ENCODE measurements at regions not wholly inside any gene's neighbourhood (a gene's known extent, or its start where the extent isn't known, plus 50 kb on each side); places are given as distances from the start of the nearest gene placed in this dataset.

DNA sequence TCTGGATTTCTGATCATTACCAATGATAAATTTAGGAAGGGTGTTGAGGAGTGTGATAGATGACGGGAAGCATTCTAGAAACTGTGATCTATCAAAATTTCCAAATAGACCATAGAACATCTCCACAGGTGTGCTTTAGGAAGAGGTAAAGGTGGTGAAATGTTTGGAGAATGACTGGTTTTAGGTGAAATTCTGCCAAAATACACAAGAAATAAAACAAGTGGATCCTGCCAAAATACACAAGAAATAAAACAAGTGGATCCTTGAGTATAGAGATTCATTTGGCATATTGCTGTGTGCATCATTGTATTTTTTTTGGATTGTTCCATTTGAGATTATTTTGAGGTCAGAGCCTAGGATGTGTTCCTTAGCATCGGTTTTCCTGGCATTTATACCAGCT lies 88.3 kb upstream of the CTNND2 start:
- DNase-seq (ENCODE audit: extremely low read depth, low read depth), result no peak
- H3K4me3 ChIP-seq (replicated peaks; ENCODE audit: low read depth, low read length), result no peak overlapping the region
- TF ChIP-seq, protein P1, sequence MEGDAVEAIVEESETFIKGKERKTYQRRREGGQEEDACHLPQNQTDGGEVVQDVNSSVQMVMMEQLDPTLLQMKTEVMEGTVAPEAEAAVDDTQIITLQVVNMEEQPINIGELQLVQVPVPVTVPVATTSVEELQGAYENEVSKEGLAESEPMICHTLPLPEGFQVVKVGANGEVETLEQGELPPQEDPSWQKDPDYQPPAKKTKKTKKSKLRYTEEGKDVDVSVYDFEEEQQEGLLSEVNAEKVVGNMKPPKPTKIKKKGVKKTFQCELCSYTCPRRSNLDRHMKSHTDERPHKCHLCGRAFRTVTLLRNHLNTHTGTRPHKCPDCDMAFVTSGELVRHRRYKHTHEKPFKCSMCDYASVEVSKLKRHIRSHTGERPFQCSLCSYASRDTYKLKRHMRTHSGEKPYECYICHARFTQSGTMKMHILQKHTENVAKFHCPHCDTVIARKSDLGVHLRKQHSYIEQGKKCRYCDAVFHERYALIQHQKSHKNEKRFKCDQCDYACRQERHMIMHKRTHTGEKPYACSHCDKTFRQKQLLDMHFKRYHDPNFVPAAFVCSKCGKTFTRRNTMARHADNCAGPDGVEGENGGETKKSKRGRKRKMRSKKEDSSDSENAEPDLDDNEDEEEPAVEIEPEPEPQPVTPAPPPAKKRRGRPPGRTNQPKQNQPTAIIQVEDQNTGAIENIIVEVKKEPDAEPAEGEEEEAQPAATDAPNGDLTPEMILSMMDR (IDR thresholded peaks at IDR 0.05; ENCODE audit: low read depth, low read length, missing control alignments), result no peak

DNA sequence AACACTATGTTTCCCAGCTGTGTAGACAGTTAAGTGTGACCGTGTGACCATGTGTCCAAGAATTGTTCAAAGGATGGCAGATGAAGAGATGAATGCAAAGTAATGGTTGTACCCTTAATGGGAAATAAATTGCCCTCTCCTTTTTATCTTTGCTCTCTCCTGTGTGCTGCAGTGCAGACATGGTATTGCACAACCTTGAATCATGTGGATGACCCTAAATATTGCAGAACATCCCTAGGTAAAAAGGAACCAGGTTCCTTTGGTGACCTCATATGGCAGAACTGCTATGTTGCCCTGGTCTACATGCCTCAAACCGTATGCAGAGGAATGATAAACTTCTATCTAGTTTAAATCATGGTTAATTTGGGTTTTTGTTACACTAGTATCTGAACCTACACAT lies 81.7 kb upstream of the CTNND2 start:
- DNase-seq (ENCODE audit: extremely low read depth, low read depth), result no peak
- no peak overlapping the region for H3K4me3 ChIP-seq (replicated peaks; ENCODE audit: low read depth, low read length)
- TF ChIP-seq, protein P1 (IDR thresholded peaks at IDR 0.05; ENCODE audit: low read depth, low read length, missing control alignments), result no peak

DNA sequence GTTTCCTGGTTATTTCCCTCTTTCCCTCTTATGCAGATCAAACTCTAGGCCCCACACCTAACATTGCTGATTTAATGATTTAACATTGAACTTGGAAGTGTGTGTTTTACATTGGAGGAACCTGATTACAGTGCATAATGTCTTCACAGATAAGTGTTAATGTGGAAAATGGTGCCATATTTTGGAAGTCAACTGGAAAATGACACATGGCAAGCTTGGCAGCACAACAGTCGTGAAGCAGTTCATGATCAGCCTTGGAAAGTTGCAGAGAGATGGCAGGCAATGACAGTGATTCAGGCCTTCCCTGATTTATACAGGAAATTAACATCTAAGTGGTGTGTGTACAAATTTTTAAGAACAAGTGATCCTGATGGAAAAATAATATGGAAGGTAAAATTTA lies 80.0 kb upstream of the CTNND2 start:
- no peak overlapping the region for H3K4me3 ChIP-seq (replicated peaks; ENCODE audit: low read depth, low read length)
- no peak for DNase-seq (ENCODE audit: extremely low read depth, low read depth)
- TF ChIP-seq, protein P1 (IDR thresholded peaks at IDR 0.05; ENCODE audit: low read depth, low read length, missing control alignments), result no peak

DNA sequence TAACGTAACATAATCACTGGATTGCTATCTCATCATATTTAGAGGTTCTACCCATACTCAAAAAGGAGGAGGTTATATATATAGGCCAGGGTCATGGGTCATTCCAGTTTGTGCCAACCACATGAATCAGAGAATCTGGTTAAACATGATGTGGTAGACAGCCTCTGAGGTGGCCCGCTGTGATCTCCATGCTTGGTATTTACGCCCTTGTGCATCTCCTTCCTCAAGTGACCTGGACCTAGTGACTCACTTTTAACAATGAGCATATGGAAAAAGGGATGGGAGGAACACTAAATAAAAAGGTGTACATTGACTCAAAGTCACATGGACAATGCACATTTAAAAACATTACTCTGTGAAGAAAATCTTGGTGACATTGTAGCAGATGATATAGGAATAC lies 77.7 kb upstream of the CTNND2 start:
- H3K4me3 ChIP-seq (replicated peaks; ENCODE audit: low read depth, low read length), result no peak overlapping the region
- TF ChIP-seq, protein P1 (IDR thresholded peaks at IDR 0.05; ENCODE audit: low read depth, low read length, missing control alignments), result no peak
- no peak for DNase-seq (ENCODE audit: extremely low read depth, low read depth)

DNA sequence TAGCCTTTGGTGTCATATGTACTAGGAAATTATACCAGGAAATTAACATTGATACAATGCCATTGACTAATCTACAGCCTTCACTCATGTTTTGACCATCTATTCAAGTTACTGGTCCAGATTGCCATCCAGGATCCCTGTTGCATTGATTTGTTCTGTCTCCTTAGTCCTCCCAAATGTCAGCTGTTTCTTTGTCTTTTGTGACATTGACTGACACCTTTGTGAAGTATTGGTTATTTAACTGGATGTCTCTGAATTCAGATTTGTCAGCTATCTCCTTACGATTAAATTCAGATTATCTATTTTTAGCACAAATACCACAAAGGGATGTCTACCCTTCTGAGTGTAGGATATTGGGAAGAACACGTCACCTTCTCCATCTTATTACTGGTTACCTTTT lies 73.7 kb upstream of the CTNND2 start:
- no peak overlapping the region for H3K4me3 ChIP-seq (replicated peaks; ENCODE audit: low read depth, low read length)
- TF ChIP-seq, protein P1 (IDR thresholded peaks at IDR 0.05; ENCODE audit: low read depth, low read length, missing control alignments), result no peak
- no peak for DNase-seq (ENCODE audit: extremely low read depth, low read depth)

DNA sequence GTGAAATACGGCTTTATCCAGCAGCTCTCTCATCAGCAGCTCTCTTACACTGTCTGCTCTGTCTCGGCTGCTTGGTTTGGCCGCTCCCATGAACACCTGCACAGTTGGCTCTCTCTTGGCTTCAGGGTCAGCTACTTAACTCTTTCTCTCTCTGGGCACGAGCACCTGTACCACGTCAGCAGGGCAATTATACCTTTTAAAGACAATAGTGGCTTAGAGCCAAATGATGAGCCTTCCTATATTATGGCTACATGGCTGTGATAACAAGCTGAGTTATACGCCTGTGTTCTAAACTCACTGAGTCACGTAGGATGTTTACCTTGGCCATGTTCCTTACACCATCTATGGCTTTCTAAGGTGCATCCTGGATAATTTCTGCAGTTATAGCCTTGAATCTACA lies 69.2 kb upstream of the CTNND2 start:
- no peak overlapping the region for H3K4me3 ChIP-seq (replicated peaks; ENCODE audit: low read depth, low read length)
- TF ChIP-seq, protein P1 (IDR thresholded peaks at IDR 0.05; ENCODE audit: low read depth, low read length, missing control alignments), result no peak
- DNase-seq (ENCODE audit: extremely low read depth, low read depth), result no peak

DNA sequence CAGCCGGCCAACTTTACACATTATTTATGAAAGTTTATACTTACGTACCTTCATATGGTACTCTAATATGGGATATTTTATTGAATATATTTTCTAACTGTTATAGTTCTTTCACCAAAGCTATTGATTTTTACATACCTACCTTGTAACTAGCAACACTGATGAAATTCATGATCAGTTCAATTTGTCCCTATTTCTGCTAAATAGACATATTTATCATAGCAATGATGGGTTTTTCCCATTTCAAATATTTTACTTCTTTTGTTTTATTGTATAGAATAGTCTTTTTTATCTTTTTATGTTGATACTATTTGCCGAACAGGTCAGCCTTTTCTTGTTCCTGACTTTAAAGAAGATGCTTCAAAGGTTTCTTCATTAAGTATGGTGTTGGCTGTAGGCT lies 59.0 kb upstream of the CTNND2 start:
- TF ChIP-seq, protein P1 (IDR thresholded peaks at IDR 0.05; ENCODE audit: low read depth, low read length, missing control alignments), result no peak
- H3K4me3 ChIP-seq (replicated peaks; ENCODE audit: low read depth, low read length), result no peak overlapping the region
- DNase-seq (ENCODE audit: extremely low read depth, low read depth), result no peak
